ENCODE measurements at regions not wholly inside any gene's neighbourhood (a gene's known extent, or its start where the extent isn't known, plus 50 kb on each side); places are given as distances from the start of the nearest gene placed in this dataset.

GRCh38 chr7:17044861-17045260 lies 163.1 kb upstream of the AGR3 start:
- no peak for TF ChIP-seq CTCF (IDR thresholded peaks at IDR 0.05; ENCODE audit: low read length)
- TF ChIP-seq EZH2 (IDR thresholded peaks at IDR 0.05; ENCODE audit: borderline replicate concordance, low read length): no peak
